ENCODE measurements at regions not wholly inside any gene's neighbourhood (a gene's known extent, or its start where the extent isn't known, plus 50 kb on each side); places are given as distances from the start of the nearest gene placed in this dataset.
A peak's percentile ranks its signal among the peaks of the same experiment; 100 is the strongest.
"Not testable (repeated sequence)": the region's sequence is repeated elsewhere in the genome, so short reads cannot be mapped to it uniquely, and the experiment has no call there.

DNA sequence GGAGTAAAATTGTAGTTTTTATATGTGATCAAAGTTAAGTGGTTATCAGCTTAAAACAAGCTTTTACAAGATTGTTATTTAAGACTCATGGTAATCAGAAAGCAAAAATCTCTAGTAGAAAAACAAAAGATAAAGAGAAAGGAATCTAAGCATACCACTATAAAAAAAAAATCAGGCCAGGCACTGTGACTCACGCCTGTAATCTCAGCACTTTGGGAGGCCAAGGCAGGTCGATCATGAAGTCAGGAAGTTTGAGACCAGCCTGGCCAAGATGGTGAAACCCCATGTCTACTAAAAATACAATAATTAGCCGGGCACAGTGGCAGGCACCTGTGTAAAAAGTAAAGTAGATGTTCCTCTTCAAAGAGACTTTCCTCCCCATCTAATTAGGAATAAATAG is 265.9 kb upstream of the NRP1 start:
- Histone ChIP-seq H3K36me3 (no peaks in the 10 kb centered on the region), H3K27me3 (no peaks in the 10 kb centered on the region), H3K9me3 (peaks cover 5% of the 10 kb centered on the region; the same call in 1 of the 2 replicates), H3K4me3 (no peak overlapping the region)
- no peak for DNase-seq

DNA sequence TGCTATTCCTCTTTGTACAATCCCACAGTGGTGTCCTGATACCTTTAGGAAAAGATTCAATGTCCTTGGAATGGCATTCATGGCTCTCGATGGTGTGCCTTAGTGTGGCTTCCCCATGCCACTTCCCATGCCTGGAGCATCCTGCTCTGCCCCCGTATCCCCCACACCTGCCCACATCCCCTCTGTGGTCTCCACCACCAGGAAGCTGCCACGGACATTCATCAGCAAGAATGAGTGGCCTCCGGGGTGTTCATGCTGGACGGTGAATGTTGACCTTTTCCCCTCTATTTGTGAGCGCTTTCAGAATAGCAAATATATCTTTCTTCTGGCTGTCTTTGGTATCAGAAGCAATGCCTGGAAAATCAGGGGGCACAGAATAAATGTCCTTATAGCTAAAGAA is 262.0 kb upstream of the NRP1 start:
- Histone ChIP-seq H3K9me3 (peaks cover 5% of the 10 kb centered on the region; the same call in 1 of the 2 replicates), H3K27me3 (no peaks in the 10 kb centered on the region), H3K36me3 (no peaks in the 10 kb centered on the region), H3K4me3 (no peak overlapping the region)
- no peak for DNase-seq

DNA sequence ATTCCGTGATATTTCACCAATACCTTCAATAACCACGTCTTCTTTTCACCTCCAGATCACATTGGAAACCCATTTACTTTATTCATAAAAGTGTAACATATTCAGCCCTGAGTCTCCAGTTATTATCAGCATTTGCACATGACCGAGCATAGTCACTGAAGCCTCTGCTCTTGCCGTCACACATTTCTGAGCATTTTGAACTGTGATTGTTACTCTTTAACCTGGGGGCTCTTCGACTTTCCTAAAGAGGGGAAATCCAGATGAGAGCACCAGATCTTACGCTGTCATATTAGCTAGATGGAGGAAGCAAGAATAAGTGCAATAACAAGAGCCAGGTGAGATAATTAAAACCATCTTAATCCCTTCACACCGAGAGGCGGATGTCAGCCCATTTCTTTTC is 260.0 kb upstream of the NRP1 start:
- peaks cover 1% of the 10 kb centered on the region; the same call in 1 of the 2 replicates for H3K9me3 ChIP-seq
- no peaks in the 10 kb centered on the region for H3K36me3 ChIP-seq
- H3K4me3 ChIP-seq, result no peak overlapping the region
- H3K27me3 ChIP-seq, result no peaks in the 10 kb centered on the region; the same call in 1 of the 2 replicates
- no peak for DNase-seq

DNA sequence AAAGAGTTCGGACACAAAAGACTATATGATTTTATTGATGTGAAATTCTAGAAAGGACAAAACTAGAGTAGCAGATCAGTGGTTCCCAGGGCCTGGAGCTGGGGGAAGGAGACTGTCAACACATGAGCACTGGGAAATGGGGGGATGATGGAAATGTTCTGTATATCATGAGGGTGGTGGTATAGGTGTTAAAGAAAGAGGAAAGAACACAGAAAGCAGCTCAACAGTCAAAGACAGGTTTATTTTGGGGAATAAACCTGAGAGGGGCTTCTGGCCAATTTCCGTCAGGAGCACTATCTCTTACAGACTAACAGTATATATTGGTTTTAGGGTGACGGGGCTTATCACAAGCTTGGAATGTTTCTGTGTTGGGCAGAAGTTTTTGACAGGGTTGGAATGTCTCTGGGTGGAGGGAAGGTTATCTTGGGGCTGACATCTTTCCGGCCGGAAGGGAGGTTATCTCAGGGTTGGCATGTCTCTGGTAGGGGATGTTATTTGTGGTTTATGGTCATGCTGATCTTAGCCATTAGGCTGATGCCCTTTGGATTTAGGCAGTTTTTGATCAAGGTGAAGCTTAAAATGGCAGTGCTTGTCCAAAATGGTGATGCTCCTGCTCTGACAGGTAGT is 254.6 kb upstream of the NRP1 start:
- DNase-seq, result no peak
- Histone ChIP-seq H3K9me3 (no peaks in the 10 kb centered on the region), H3K4me3 (no peak overlapping the region), H3K27me3 (no peaks in the 10 kb centered on the region; the same call in 1 of the 2 replicates), H3K36me3 (no peaks in the 10 kb centered on the region)

DNA sequence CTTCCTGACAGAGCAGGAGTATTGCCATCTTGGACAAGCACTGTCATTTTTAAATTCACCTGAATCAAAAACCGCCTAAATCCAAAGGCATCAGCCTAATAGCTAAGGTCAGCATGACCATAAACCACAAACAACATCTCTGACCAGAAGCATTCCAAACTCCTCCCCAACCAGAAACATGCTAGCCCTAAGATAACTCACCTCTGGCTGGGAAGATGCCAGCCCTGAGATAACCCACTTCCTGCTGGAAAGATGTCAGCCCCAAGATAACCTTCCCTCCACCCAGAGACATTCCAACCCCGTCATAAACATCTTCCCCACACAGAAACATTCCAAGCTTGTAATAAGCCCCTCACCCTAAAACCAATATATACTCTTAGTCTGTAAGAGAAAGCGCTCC is 250.1 kb upstream of the NRP1 start:
- not testable (repeated sequence) for H3K9me3 ChIP-seq, H3K27me3 ChIP-seq, DNase-seq, H3K36me3 ChIP-seq, H3K4me3 ChIP-seq

DNA sequence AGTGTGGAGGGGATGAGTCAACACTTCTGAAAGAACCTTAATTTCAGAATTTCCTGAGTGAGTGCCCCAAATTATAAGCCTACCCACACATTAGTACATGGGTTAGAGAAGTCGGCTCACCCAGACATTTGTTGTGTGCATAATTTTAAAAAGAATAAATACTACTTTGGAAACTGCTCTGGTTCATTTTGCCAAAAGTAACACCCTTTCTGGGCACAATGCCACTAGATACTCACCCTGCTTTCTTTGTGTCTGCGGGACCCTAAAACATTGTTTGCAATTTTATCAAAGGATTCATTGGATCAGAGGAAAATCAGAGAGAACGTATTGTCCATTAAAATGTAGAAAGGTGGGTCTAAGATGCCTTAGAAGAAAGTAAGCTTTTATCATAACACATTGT is 245.5 kb upstream of the NRP1 start:
- Histone ChIP-seq H3K9me3 (no peaks in the 10 kb centered on the region), H3K27me3 (no peaks in the 10 kb centered on the region), H3K36me3 (no peaks in the 10 kb centered on the region), H3K4me3 (no peak overlapping the region)
- DNase-seq, result no peak

DNA sequence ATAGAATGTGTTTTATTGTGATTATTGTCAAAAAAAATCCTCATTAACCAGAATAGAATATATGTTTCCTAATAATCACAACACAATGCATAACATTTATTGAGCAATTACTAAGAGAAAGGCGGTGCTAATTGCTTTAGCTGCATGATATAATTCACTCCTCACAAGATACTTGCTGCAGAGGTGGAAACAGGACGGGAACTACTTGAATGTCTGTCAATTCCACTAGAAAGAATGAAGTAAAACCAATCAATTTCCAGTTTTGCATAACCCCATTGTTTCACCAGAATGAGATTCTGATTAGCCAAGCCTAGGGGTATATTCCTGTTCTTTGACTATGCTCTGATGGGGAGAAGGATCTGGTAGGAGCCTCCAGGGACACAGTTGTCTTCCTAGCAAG is 239.1 kb upstream of the NRP1 start:
- no peaks in the 10 kb centered on the region for H3K9me3 ChIP-seq
- no peak for DNase-seq
- no peaks in the 10 kb centered on the region; the same call in 1 of the 2 replicates for H3K27me3 ChIP-seq
- no peaks in the 10 kb centered on the region for H3K36me3 ChIP-seq
- H3K4me3 ChIP-seq, result no peak overlapping the region

DNA sequence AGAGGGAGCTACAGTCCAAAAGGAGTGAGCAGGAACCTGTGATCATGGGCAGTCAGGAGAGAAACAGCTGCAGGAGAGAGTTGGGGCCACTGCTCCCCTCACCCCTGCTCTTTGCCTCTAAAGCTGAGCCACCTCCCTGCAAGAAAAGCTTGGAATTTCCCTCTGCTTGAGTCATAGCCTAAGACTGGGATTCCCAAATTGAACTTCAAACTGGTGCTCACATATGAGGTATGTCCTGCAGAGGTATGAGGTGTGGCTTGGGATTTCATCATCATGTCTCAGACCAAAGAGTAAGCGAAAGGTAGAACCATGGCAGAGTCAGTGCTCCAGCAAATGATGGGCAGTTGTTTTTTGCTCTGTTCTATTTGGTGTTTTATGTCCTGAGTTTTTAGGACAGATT is 237.1 kb upstream of the NRP1 start:
- no peaks in the 10 kb centered on the region for H3K9me3 ChIP-seq
- no peak for DNase-seq
- no peaks in the 10 kb centered on the region for H3K36me3 ChIP-seq
- H3K27me3 ChIP-seq, result no peaks in the 10 kb centered on the region; the same call in 1 of the 2 replicates
- no peak overlapping the region for H3K4me3 ChIP-seq

DNA sequence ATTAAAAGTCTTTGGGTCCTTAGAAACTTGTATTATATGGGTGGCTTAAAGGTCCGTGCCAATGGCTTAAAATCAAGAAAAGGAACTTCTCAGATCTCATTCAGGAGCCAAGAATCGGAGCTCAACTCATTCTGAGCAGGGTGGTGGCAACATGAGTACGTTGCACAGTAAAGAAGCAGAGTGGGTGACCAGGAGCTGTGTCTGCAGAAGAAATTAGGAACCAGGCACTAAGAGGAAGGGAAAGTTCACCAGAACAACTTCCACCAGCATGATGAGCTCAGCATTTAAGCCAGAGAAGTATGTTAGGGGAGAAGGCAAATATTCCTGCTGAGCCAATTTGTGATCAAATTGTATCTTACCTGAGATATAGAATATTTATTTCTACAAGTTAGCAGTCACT is 236.0 kb upstream of the NRP1 start:
- no peaks in the 10 kb centered on the region for H3K9me3 ChIP-seq
- H3K4me3 ChIP-seq, result no peak overlapping the region
- no peaks in the 10 kb centered on the region for H3K36me3 ChIP-seq
- DNase-seq, result no peak
- H3K27me3 ChIP-seq, result no peaks in the 10 kb centered on the region; the same call in 1 of the 2 replicates

DNA sequence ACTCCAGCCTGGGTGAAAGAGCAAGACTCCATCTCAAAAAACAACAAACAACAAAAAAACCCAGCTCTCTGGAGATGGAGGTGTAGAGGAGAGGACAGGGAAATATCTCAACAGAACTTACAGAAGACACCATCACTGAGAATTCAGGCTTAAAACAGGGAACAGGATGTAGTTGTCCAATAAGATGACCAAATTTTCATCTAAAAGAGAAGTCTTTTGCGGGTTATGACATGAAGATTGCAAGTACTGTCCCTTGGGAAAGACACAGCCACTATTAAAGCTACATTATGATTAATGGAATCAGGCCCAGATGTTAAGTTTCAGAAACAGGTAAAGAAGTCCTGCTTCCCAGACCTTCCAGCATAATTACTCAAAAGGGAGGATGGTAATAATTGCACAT is 235.2 kb upstream of the NRP1 start:
- H3K4me3 ChIP-seq, result no peak overlapping the region
- no peak for DNase-seq
- no peaks in the 10 kb centered on the region for H3K9me3 ChIP-seq
- no peaks in the 10 kb centered on the region for H3K36me3 ChIP-seq
- H3K27me3 ChIP-seq, result no peaks in the 10 kb centered on the region; the same call in 1 of the 2 replicates

DNA sequence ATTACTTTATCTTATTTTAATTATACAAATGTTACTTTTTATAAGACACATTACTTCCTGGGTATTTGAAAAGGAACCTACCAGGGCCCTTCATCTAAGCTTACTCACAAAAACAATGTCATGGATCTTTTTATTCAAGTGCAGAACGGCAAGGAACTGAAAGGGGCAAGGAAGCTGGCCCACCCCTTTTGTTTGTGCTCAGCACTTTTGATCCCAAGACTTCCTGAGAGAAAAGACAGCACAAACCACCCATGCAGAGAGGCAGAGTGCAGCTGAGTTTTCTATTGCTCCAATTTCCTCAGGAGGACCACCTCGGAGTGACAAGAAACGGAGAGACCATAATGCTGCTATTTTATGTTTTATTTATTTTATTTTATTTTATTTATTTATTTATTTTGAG is 232.0 kb upstream of the NRP1 start:
- no peak overlapping the region for H3K4me3 ChIP-seq
- H3K36me3 ChIP-seq, result no peaks in the 10 kb centered on the region
- H3K9me3 ChIP-seq, result no peaks in the 10 kb centered on the region
- no peak for DNase-seq
- no peaks in the 10 kb centered on the region for H3K27me3 ChIP-seq

DNA sequence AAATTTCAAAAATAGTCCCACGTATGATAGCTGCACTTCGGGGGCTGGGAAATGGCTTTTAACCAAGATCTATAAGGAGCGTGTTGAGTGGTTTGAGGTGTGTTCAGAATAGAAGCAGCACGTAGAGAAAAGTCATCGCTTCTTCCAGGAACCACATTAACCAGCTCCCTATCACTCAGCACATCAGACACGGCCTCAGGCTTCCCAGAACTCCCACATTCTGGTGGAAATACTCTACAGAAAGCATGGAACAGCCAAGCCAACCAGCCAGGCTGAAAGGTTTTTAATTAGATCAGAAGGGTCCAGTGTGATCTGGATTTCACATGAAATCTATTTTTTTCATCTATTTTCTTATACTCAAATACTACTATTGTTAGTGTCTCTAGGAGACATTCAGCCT is 231.5 kb upstream of the NRP1 start:
- Histone ChIP-seq H3K4me3 (no peak overlapping the region), H3K9me3 (no peaks in the 10 kb centered on the region), H3K27me3 (no peaks in the 10 kb centered on the region), H3K36me3 (no peaks in the 10 kb centered on the region)
- no peak for DNase-seq

DNA sequence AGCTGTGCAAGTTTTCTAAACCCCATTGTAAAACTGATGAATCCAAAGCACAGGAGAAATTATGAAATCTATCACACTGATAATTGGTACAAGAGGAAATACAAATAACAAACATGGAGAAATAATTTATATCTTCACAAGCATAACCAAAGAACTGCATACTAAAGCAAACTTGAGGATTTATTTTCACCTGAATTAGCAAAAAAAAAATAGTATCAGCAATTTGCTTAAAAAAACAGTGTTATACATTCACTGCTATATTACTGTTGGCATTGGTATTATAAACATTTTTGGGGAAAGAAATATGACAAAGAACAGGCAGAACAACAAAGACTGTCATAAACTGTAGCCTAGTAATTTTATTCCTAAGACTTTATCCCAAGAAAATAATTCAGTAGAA is 230.8 kb upstream of the NRP1 start:
- no peaks in the 10 kb centered on the region for H3K9me3 ChIP-seq
- no peak overlapping the region for H3K4me3 ChIP-seq
- no peak for DNase-seq
- no peaks in the 10 kb centered on the region for H3K27me3 ChIP-seq
- no peaks in the 10 kb centered on the region for H3K36me3 ChIP-seq

DNA sequence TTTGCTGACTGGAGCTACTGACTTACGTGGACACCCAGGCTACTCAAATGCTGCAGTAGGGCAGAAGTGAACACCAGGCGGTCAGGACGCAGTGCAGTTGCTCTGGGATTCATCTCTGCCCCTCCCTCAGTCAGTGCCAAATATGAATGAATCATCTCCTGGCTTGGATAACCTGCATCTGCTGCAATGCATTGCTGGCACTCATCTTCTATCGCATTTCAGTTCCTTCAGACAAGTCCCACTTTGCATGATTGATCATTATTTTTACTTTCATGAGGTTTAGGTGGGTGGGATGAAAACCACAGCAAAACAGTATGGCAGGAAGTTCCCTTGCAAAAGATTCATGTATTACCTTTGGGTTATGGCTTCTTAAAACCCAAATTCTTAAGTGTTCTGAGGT is 224.6 kb upstream of the NRP1 start:
- H3K36me3 ChIP-seq, result no peaks in the 10 kb centered on the region
- H3K27me3 ChIP-seq, result no peaks in the 10 kb centered on the region
- DNase-seq, result peak; percentile 84
- no peaks in the 10 kb centered on the region for H3K9me3 ChIP-seq
- no peak overlapping the region for H3K4me3 ChIP-seq

DNA sequence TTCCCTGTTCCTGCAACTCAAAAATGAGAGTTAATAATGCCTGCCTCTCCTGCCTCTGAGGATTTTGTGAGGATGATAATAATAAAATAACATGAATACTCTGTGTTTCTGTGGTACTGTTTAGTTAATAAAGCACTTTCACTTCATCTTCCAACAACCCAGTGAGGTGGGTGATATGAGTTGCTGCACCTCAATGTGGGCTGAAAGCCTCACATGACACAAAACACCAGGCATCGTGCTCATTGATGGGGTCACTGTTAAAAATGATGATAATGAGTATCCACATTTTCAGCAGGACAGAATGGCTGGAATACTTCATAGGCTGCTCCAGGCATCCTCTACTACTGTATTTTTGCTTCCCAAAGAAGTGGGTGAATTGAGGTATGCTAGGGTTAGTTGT is 222.8 kb upstream of the NRP1 start:
- no peak overlapping the region for H3K4me3 ChIP-seq

DNA sequence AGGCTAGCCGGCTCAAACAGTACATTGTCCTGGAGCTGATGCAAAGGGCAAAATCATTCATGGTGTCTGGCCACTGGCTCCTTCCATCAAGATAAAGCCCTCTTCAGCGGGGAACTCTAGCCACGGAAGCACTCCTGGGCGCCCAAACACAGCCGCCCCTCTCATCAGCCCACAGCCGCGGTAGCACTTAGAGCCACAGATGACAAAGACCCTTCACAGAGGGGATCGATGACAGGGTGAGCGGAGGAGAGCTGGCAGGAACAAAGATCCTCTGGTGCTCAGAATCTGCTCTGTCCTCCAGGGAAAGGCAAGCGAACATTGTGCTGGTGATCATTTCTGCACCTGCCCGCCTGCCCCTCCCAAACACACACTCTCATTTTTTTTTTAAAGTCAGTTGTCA is 222.2 kb upstream of the NRP1 start:
- Histone ChIP-seq H3K27me3 (no peaks in the 10 kb centered on the region), H3K4me3 (no peak overlapping the region), H3K9me3 (no peaks in the 10 kb centered on the region), H3K36me3 (no peaks in the 10 kb centered on the region)
- DNase-seq, result no peak

More for the DNA sequence above, 222.8 kb upstream of the NRP1 start:
- Histone ChIP-seq H3K27me3 (no peaks in the 10 kb centered on the region), H3K9me3 (no peaks in the 10 kb centered on the region), H3K36me3 (no peaks in the 10 kb centered on the region)
- DNase-seq, result no peak

DNA sequence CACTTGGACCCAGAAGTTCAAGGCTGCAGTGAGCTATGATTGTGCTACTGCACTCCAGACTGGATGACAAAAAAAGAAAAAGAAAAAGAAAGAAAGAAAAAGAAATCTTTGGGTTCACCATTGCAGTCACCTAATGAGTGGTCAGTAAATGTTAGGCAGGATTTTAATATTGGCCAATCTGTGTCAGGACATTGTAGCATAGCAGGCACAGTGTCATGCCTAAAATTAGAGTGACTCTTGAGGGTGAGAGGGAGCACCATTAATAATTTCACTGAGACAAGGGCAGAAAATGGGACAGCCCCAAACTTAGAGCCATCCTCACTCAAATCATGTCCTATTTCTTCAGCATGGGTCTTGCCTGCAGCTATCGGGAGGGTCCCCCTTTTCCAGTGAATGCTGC is 221.6 kb upstream of the NRP1 start:
- H3K9me3 ChIP-seq, result no peaks in the 10 kb centered on the region
- H3K27me3 ChIP-seq, result no peaks in the 10 kb centered on the region
- DNase-seq, result no peak
- no peaks in the 10 kb centered on the region for H3K36me3 ChIP-seq
- no peak overlapping the region for H3K4me3 ChIP-seq

DNA sequence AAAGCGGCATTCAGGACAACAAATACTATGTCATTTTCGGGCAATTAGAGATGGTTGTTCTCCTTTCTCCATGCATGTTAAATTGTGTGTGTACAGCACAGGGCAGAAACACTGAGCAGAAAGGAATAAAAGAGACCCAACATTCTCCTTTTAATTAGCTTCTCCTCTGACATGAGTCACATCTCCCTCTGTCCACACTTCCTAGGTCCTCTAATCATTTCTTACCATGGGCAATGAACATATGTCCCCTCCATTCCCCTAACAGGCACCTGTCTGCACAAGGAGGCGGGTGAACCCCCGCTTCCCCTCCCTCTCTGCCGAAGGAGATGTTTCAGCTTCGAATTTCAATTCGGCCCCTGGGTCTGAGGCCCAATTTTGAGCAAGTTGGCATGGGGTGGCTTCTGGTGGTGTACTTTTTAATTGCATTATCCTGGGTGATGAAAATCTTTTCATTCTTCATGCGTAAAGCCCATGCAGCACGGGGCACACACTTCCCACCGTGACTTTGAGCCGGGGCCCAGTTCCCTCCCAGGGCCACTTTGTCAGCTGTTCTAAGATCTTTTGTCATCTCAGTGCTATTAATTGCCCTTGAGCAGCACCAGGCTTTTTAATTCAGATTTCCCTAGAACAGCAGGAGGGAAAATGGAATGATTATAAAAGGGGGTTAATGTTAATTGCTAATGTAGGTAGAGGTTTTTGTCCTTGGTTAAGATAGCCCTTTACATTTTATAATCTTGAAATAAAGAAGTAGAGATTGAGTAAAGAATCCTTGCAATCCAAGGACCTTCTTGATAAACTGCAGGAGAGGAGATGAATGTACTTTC is 219.5 kb upstream of the NRP1 start:
- Histone ChIP-seq H3K36me3 (no peaks in the 10 kb centered on the region), H3K9me3 (no peaks in the 10 kb centered on the region), H3K4me3 (no peak overlapping the region), H3K27me3 (no peaks in the 10 kb centered on the region; the same call in 1 of the 2 replicates)
- no peak for DNase-seq
